Stimulated activated effector memory CD8-positive, alpha-beta T cell treated with anti-CD3 and anti-CD28 coated beads, Interleukin-12 subunit alpha, Interleukin-12 subunit beta, amount 100 ng/mL, for 72 hours (primary cell): ENCODE measurements at regions not wholly inside any gene's neighbourhood (a gene's known extent, or its start where the extent isn't known, plus 50 kb on each side); places are given as distances from the start of the nearest gene placed in this dataset.
A peak's percentile ranks its signal among the peaks of the same experiment; 100 is the strongest.
"Not testable (repeated sequence)": the region's sequence is repeated elsewhere in the genome, so short reads cannot be mapped to it uniquely, and the experiment has no call there.

Source experiments
- ATAC-seq: fragments of 150-1000 bp; cut with Tn5 transposase; 2 replicates; pipeline ENCODE4 v1.10.0; 2021
- DNase-seq, 2 donors: peaks; one replicate each; pipeline ENCODE4 v3.0.0; 2021 to 2022; ENCODE audit warnings: low spot score in 2 of 2
- H3K27ac Mint-ChIP-seq: one replicate; pipeline ENCODE4 v1.8.0; 2022; ENCODE audit warnings: mild to moderate bottlenecking, mixed read lengths
- H3K36me3 Mint-ChIP-seq: one replicate; pipeline ENCODE4 v1.8.0; 2022; ENCODE audit warnings: mild to moderate bottlenecking, mixed read lengths
- H3K4me1 Mint-ChIP-seq: one replicate; pipeline ENCODE4 v1.8.0; 2022; ENCODE audit warnings: mixed read lengths
- H3K4me3 Mint-ChIP-seq: one replicate; pipeline ENCODE4 v1.8.0; 2022; ENCODE audit warnings: mild to moderate bottlenecking, mixed read lengths
- H3K9me3 Mint-ChIP-seq: one replicate; pipeline ENCODE4 v1.8.0; 2022; ENCODE audit warnings: mixed read lengths

DNA sequence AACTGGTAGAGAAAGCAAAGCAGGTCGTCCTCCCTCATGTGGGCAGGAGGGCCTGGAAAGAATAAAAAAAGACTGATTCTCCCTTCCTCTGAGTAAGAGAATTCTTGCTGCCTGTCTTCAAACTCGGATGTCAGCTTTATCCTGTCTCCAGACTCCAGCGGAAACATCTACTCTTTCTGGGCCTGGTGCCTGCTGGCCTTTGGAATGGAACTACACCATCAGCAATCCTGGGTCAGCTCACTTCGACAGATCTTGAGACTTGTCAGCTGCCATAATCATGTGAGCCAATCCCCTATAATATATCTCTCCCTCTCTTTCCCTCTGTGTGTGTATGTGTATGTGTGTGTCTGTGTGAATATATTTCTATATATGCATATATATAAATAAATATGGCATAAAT lies 411.0 kb upstream of the DPP6 start:
- Mint-ChIP-seq H3K4me3 (no peak overlapping the region), H3K4me1 (no peaks in the 10 kb centered on the region), H3K36me3 (no peaks in the 10 kb centered on the region), H3K9me3 (peaks cover 26% of the 10 kb centered on the region), H3K27ac (no peak overlapping the region)
- no peak for DNase-seq
- no peak for ATAC-seq

DNA sequence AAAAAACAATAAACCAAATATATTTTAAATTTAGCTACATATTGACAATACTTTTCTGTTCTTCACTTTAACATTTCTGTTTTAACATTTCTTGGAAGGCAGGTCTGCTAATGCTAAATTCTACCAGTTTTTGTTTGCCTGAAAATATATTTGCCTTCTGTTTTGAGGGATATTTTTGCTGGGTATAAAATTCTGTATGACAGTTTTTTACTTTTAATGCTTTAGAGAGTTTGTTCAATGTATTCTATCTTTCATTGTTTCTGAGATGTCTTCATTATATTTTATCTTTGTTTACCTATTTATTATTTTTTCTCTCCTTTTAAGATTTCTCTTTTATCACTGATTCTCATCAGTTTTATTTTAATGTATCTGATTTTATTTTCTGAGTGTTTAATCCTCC lies 409.2 kb upstream of the DPP6 start:
- DNase-seq, result no peak
- Mint-ChIP-seq H3K9me3 (peaks cover 26% of the 10 kb centered on the region), H3K36me3 (no peaks in the 10 kb centered on the region), H3K27ac (no peak overlapping the region), H3K4me1 (no peaks in the 10 kb centered on the region), H3K4me3 (no peak overlapping the region)
- ATAC-seq, result no peak

DNA sequence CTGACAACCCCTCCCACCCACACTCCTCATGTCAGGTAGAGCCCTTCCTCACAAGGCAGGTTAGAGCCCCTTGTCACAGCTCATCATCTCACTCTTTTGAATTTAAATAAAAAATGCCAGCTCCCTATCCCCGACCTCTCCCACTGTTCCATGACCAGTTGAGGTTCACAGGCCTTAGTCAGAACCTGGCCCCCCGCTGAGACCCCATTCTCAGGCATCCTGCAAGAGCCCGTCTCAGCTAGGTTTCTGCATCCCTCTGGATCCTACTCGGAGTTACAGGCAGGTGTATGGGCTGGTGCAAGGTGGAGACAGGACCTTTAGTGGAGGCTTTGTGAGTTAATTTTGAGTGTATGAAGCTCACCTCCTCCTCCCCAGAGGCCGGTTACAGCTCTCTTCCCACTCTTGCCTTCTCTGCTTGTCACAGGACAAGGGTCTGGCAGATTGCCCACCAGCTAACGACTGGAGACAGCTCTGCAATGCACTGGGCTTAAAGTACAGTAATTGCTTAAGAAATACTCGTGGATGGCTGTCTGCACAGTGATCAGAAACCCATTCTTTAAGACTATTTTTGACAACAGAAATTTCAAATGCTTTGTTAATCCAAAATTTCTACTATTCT lies 394.9 kb upstream of the DPP6 start:
- DNase-seq (no peak), ATAC-seq (no peak)
- H3K4me1 Mint-ChIP-seq, result no peaks in the 10 kb centered on the region
- H3K36me3 Mint-ChIP-seq, result no peaks in the 10 kb centered on the region
- no peak overlapping the region for H3K4me3 Mint-ChIP-seq
- H3K9me3 Mint-ChIP-seq, result peaks cover 4% of the 10 kb centered on the region
- no peak overlapping the region for H3K27ac Mint-ChIP-seq

DNA sequence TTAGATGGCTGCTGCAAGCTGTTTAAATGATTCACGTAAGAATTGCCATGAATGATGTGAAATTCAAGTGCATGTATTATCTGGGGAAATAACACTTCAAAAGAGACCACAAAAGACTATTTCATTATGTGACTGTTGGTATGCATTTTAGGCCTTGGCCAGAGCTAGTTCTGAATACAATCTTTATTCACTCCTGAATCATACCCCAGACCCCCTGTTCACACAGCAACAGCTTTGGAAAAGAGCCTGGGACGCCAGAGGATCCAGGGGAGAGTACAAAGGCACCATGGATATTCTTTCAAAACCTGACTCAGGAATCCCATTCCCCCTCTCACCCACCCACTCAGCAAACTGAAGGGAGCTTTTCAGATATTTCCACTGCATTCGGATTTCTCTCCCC lies 377.1 kb upstream of the DPP6 start:
- peaks cover 6% of the 10 kb centered on the region for H3K9me3 Mint-ChIP-seq
- H3K36me3 Mint-ChIP-seq, result no peaks in the 10 kb centered on the region
- ATAC-seq (no peak), DNase-seq (no peak)
- H3K4me1 Mint-ChIP-seq, result no peaks in the 10 kb centered on the region
- no peak overlapping the region for H3K27ac Mint-ChIP-seq
- no peak overlapping the region for H3K4me3 Mint-ChIP-seq

DNA sequence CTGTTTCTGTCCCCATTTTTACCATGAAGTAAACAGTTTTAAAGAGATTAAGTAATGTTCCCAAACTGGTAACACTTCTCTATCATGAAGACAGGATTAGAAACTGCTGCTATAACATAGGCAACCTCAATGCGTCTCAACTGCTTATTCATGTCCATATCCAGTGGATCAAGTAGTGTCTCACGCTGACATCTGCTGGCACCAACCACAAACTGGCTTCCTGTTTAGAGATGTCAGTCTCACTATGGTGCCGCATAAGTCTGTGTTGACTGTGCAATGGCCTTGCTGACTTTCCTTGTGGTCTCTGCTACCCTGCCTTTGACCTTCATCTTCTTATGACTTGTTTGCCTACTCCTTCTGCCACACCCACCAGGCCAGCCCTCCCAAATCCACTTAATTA lies 369.6 kb upstream of the DPP6 start:
- DNase-seq, result no peak
- Mint-ChIP-seq H3K4me1 (no peaks in the 10 kb centered on the region), H3K4me3 (no peak overlapping the region), H3K9me3 (peaks cover 7% of the 10 kb centered on the region), H3K27ac (no peak overlapping the region), H3K36me3 (no peaks in the 10 kb centered on the region)
- ATAC-seq, result no peak

DNA sequence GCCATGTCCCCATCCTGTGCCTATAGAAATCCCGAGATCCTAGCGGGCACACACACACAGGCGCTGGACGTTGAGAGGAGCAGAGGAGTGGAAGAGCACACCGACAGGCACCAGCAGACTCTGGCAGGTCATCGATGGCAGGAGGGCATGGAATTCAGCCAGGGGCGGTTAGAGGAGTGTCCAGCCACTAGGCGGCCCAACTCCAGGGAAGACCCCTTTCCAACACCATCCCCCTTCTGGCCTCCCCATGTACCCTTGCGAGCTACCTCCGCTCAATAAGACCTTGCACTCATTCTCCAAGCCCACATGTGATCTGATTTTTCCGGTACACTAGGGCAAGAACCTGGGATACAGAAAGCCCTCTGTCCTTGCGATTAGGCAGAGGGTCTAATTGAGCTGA lies 356.0 kb upstream of the DPP6 start:
- H3K4me3 Mint-ChIP-seq, result no peak overlapping the region
- no peaks in the 10 kb centered on the region for H3K36me3 Mint-ChIP-seq
- ATAC-seq (peak; percentile 31), DNase-seq (no peak)
- H3K9me3 Mint-ChIP-seq, result peaks cover 5% of the 10 kb centered on the region
- no peak overlapping the region for H3K27ac Mint-ChIP-seq
- no peaks in the 10 kb centered on the region for H3K4me1 Mint-ChIP-seq

DNA sequence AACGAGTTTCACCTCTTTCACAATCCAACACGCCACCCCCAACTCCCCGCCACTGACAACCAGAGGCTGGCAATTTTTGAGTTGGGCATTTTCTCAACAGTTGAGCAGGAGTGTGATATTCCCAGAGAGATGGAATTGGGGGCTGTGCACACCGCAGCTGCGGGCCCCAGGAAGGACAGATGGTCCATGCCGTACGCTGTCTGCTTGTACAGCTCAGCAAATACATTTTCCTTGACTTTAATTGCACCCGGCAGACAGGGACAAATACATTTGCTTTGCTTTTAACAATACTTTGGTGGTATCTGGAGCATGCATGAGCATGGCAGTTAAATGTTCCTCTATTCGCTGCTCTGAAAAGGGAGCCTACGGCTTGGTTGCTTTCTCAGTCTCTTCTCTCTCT lies 354.2 kb upstream of the DPP6 start:
- H3K4me1 Mint-ChIP-seq, result no peaks in the 10 kb centered on the region
- DNase-seq (no peak), ATAC-seq (no peak)
- H3K9me3 Mint-ChIP-seq, result peaks cover 10% of the 10 kb centered on the region
- no peak overlapping the region for H3K4me3 Mint-ChIP-seq
- no peak overlapping the region for H3K27ac Mint-ChIP-seq
- H3K36me3 Mint-ChIP-seq, result no peaks in the 10 kb centered on the region

DNA sequence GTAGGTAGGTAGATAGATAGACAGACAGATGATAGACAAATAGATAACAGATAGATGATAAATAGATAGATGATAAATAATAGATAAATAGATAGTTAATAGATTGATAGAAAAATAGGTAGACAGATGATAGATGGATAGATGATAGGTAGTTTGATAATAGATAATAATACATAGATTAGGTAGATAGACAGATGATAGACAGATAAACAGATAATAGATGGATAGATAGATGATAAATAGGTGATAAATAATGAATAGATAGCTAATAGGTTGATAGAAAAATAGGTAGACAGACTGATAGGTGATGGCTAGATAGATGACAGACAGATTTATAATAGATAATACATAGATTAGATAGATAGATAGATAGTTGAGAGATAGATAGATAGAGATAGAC lies 350.5 kb upstream of the DPP6 start:
- no peak overlapping the region for H3K4me3 Mint-ChIP-seq
- ATAC-seq (no peak), DNase-seq (no peak)
- H3K4me1 Mint-ChIP-seq, result no peaks in the 10 kb centered on the region
- no peak overlapping the region for H3K27ac Mint-ChIP-seq
- peaks cover 6% of the 10 kb centered on the region for H3K9me3 Mint-ChIP-seq
- H3K36me3 Mint-ChIP-seq, result no peaks in the 10 kb centered on the region

DNA sequence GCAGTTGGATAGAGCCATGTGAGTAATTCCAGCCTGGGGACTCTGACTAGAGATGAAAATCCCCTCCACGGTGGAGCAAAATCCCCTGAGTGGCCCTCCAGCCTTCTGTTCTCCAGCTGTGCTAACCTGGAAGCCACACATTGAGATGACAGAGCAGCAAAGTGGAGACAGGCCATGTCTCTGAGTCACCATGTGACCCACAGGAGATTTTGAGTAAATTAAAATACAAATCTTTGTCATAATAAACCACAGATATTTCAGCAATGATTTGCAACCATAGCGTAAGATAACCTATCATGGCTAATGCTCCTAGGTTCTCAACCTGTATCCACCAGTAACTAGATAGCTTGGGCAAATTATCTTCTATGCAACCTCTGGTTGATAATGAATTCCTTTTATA lies 328.3 kb upstream of the DPP6 start:
- H3K4me1 Mint-ChIP-seq, H3K27ac Mint-ChIP-seq, H3K9me3 Mint-ChIP-seq, H3K36me3 Mint-ChIP-seq, H3K4me3 Mint-ChIP-seq, DNase-seq: not testable (repeated sequence)
- peak; percentile 80 for ATAC-seq

DNA sequence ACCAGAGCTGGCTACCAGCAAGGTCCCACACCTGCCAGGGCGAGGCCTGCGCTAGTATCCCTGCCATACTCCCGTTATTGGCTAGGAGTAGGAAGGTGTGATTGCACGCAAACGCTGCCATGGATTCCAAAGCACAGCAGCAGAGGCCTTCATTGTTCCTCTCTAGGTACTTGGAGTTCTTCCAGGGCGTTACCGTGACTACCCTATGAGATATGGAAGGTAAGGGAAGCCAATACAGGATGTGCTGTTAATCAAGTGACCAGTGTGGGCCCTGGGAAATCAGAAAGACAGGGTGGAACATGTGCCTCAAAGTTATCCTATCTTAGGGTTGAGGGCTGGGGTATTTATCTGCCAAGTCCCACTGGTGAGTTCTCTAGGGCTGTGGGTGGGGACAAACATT lies 320.7 kb upstream of the DPP6 start:
- H3K36me3 Mint-ChIP-seq, DNase-seq, ATAC-seq, H3K4me1 Mint-ChIP-seq, H3K4me3 Mint-ChIP-seq, H3K27ac Mint-ChIP-seq, H3K9me3 Mint-ChIP-seq: not testable (repeated sequence)

DNA sequence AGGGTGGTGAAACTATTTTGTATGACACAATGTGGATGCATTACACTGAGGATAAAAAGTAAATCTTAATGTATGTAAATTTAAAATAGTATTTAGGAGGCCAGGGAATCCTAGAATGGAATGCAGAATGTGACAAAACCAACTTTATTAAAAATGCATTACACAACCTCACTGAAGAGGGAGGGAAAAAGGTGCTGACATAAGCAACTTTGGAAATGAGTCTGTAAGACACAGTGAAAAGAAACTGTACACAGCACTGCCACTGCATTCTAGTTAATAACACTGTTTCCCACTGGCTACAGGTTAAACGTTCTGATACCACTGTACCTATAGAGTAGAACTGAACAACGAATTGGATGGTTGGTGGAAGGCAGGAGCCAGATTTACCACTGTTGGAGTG lies 308.8 kb upstream of the DPP6 start:
- not testable (repeated sequence) for H3K27ac Mint-ChIP-seq, H3K36me3 Mint-ChIP-seq, H3K9me3 Mint-ChIP-seq, DNase-seq, ATAC-seq, H3K4me3 Mint-ChIP-seq, H3K4me1 Mint-ChIP-seq

DNA sequence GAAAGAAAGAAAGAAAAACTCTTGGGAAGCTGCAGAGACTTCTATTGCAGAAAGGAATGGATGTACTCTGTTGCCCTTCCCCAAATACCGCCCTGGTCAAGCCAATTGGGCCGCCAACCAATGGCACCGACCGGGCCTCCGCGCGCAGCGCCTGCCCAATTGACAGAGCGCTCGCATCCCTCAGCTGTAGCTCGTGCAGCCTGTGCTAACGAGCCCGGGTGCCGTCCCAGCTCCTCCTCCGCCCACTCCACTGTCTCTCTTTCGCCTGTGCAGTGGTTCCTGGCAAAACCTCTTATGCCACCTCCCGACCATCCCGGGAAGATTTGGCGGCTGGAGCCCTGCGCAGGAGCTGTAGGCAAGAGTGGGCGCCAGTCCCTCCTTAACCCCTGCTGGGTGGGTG lies 304.2 kb upstream of the DPP6 start:
- not testable (repeated sequence) for H3K9me3 Mint-ChIP-seq, ATAC-seq, DNase-seq, H3K4me3 Mint-ChIP-seq, H3K27ac Mint-ChIP-seq, H3K36me3 Mint-ChIP-seq, H3K4me1 Mint-ChIP-seq

DNA sequence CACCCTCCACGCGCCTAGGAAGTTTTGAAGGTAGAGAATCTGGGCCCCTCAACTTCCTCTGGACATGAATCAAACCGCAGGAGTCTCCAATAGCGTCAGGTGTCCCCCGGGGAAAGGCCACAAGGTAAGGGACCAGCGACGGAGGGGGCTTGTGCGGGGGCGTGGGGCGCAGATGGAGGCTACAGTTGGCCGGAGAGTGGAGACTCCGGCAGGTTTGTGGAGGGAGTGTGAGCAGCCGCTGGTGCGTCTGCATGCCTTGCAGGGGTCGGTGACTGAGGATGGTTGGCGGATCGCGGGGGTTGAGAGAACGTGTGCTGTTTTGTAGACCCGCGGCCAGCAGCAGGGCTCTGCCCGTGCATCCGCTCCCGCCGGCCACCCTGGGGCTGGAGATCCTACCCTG lies 303.3 kb upstream of the DPP6 start:
- H3K4me1 Mint-ChIP-seq, H3K9me3 Mint-ChIP-seq, H3K27ac Mint-ChIP-seq, H3K36me3 Mint-ChIP-seq, DNase-seq, ATAC-seq, H3K4me3 Mint-ChIP-seq: not testable (repeated sequence)

DNA sequence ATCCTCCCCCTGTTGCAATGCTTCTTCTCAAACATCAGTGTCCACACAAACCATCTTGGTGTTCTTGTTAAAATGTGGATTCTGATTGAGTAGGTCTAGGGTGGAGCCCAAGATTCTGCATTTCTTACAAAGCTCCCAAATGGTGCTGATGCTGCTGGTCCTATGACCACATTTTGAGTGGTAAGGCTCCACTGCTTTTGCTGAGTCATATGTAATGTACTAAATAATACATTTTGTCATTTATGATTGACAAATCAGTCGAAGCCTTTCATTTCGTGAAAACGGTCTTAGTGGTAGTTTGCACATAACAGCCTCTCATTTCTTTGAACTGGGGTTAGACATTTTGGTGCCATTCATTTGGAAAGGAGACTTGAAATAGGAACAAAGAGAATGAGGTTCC lies 286.3 kb upstream of the DPP6 start:
- not testable (repeated sequence) for ATAC-seq, H3K36me3 Mint-ChIP-seq, DNase-seq, H3K4me1 Mint-ChIP-seq, H3K4me3 Mint-ChIP-seq, H3K27ac Mint-ChIP-seq
- H3K9me3 Mint-ChIP-seq, result peaks cover 11% of the 10 kb centered on the region

DNA sequence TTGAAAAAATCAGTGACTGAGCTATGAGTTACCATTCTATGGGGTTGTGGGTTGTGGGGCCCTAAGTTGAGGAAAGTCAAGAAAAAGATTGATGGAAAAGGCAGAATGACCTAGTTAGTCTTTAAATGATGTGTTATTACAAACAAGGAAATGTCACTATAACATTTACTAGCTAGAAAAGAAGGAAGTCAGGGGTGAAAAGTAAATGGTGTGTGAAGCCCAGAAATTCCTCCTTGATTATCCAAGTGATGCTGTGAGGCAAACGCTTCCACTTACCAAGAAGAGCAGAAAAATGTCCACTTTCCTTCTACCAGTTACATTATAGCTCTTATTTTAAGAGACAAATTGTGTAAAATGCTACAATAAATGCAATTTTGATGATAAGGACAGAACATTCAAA lies 285.3 kb upstream of the DPP6 start:
- not testable (repeated sequence) for ATAC-seq, H3K36me3 Mint-ChIP-seq, H3K27ac Mint-ChIP-seq, H3K4me3 Mint-ChIP-seq, DNase-seq, H3K4me1 Mint-ChIP-seq
- peaks cover 11% of the 10 kb centered on the region for H3K9me3 Mint-ChIP-seq

DNA sequence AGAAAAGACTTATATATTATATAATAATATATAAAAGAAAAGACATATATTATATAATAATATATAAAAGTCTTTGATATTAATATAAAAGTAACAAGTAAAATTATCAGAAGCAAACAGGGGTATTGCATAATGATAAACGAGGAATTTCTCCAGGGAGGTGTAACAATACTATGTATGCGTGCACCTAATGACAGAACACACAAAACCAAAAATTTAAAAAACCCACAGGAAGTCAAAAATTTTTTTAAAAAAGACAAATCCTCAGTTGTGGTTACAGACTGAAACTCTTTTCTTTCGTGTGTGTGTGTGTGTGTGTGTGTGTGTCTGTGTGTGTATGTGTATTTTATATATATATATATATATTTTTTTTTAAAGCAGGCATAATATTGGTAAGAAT lies 279.2 kb upstream of the DPP6 start:
- Mint-ChIP-seq H3K36me3 (no peaks in the 10 kb centered on the region), H3K4me3 (no peak overlapping the region), H3K9me3 (peaks cover 3% of the 10 kb centered on the region), H3K27ac (no peak overlapping the region), H3K4me1 (no peaks in the 10 kb centered on the region)
- ATAC-seq (no peak), DNase-seq (no peak)

DNA sequence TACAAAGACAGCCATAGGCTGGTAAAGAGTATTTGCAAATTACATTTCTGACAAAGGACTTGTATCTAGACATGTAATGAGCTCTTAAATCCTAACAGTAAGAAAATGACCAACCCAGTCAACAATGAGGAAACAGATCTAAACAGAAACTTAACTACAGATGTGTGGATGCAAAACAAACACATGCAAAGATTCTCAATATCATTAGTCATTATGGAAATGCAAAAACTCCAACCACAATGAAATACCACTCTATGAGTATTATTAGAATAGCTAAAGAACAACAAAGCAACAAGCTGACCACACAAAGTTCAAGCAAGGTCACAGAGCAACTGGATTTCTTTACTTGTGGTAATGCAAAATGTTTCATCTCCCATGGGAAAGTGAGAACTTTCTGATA lies 275.3 kb upstream of the DPP6 start:
- H3K36me3 Mint-ChIP-seq, H3K27ac Mint-ChIP-seq, H3K9me3 Mint-ChIP-seq, H3K4me3 Mint-ChIP-seq, DNase-seq, H3K4me1 Mint-ChIP-seq, ATAC-seq: not testable (repeated sequence)
